ENCODE measurements at regions not wholly inside any gene's neighbourhood (a gene's known extent, or its start where the extent isn't known, plus 50 kb on each side); places are given as distances from the start of the nearest gene placed in this dataset.

DNA sequence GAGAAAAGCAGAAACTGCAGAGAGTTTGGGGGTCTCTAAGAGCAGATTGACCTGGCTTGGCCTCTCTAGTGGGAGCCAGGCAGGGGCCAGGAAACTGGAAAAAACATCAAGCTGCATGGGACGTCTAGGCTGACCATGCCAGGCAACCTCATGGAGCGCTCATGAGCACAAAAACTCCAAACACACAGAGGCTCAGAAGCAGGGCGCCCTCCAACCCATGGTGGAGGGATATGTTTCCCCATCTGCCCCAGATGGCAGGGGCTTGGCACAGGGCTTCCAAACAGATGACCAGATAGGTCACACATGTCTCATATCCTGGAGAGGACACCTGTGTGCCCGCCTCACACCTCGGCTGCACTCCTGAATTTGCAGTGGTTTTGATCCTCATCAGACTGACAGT, 879.0 kb downstream of the UQCRFS1 start:
- intact Hi-C loops (cut with micrococcal nuclease; ENCODE audit: unreplicated experiment) = no loop called here
- no peaks in the 10 kb centered on the region for H3K9me3 ChIP-seq (ENCODE audit: insufficient read depth, low read depth)

DNA sequence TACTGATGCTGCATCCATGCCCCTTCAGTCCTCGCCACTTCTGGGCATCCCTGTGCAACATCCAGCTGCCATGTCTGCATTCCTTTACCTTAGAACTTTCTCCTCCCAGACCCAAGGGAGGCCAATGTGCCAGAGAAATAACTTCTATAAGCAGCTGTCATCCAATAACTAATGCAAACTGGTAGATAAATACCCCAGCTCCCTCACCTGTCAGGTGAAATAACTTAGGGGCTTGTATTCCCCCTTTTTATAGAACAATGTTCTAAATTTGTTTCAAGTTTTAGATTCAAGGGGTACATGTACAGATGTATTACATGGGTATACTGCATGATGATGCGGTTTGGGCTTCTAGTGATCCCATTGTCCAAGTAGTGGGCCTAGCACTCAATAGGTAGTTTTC, 880.1 kb downstream of the UQCRFS1 start:
- TF ChIP-seq EZH2 (IDR thresholded peaks at IDR 0.05; ENCODE audit: low read depth) = no peak
- TF ChIP-seq CTCF (conservative IDR thresholded peaks at IDR 0.05) = no peak
- Histone ChIP-seq H3K4me3 (no peak overlapping the region), H3K36me3 (ENCODE audit: low read depth) (no peaks in the 10 kb centered on the region), H3K27ac (no peak overlapping the region), H3K9me3 (ENCODE audit: insufficient read depth, low read depth) (no peaks in the 10 kb centered on the region), H4K20me1 (ENCODE audit: insufficient read depth) (no peaks in the 10 kb centered on the region), H3K79me2 (ENCODE audit: low read depth) (no peaks in the 10 kb centered on the region), H3K4me2 (no peak overlapping the region), H3K9me2 (ENCODE audit: insufficient read depth) (no peaks in the 10 kb centered on the region), H3K4me1 (replicated peaks; ENCODE audit: insufficient read depth) (no peaks in the 10 kb centered on the region), H3F3A (ENCODE audit: insufficient read depth, low read depth) (no peaks in the 10 kb centered on the region), H2AFZ (no peak overlapping the region), H3K27me3 (ENCODE audit: insufficient read depth, low read depth) (no peaks in the 10 kb centered on the region)
- BruUV-seq (replicated peaks) = no TSS peak
- POLR2A ChIA-PET (ENCODE audit: unreplicated experiment) = no interaction called here
- intact Hi-C loops (cut with micrococcal nuclease; ENCODE audit: unreplicated experiment) = no loop called here
- CTCF ChIA-PET = no interaction called here
- no peak for DNase-seq

More for the DNA sequence above, 879.0 kb downstream of the UQCRFS1 start:
- no peak overlapping the region for H3K27ac ChIP-seq
- H3K4me3 ChIP-seq = no peak overlapping the region
- H3K4me1 ChIP-seq (replicated peaks; ENCODE audit: insufficient read depth) = no peaks in the 10 kb centered on the region
- CTCF ChIA-PET = no interaction called here
- no peaks in the 10 kb centered on the region for H3F3A ChIP-seq (ENCODE audit: insufficient read depth, low read depth)
- POLR2A ChIA-PET (ENCODE audit: unreplicated experiment) = no interaction called here
- H3K4me2 ChIP-seq = no peak overlapping the region
- no peak overlapping the region for H2AFZ ChIP-seq
- no peaks in the 10 kb centered on the region for H3K27me3 ChIP-seq (ENCODE audit: insufficient read depth, low read depth)
- no peaks in the 10 kb centered on the region for H4K20me1 ChIP-seq (ENCODE audit: insufficient read depth)
- H3K79me2 ChIP-seq (ENCODE audit: low read depth) = no peaks in the 10 kb centered on the region
- TF ChIP-seq CTCF (conservative IDR thresholded peaks at IDR 0.05) (no peak), EZH2 (IDR thresholded peaks at IDR 0.05; ENCODE audit: low read depth) (no peak)
- no peaks in the 10 kb centered on the region for H3K36me3 ChIP-seq (ENCODE audit: low read depth)
- DNase-seq = no peak
- no TSS peak for BruUV-seq (replicated peaks)
- H3K9me2 ChIP-seq (ENCODE audit: insufficient read depth) = no peaks in the 10 kb centered on the region

DNA sequence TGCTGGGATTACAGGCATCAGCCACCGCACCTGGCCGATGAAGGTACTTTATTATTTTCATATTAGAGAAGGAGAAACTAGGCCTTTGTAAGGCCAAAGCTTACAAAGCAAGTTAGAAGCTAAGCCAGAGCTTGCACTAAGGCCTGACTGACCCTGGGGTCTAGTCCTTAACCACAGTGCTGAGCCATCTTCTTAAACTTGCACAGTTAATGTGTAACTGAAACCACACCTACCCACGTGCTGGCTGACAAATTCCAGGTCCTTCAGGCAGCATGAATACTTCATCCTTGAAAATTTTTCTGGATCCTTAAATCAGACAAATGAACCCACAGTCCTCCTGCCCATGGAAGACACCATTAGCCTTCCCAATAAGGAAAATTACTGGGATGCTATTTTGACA, 880.6 kb downstream of the UQCRFS1 start:
- Histone ChIP-seq H3K4me3 (no peak overlapping the region), H3K36me3 (ENCODE audit: low read depth) (no peaks in the 10 kb centered on the region), H3F3A (ENCODE audit: insufficient read depth, low read depth) (no peaks in the 10 kb centered on the region), H3K4me1 (replicated peaks; ENCODE audit: insufficient read depth) (no peaks in the 10 kb centered on the region), H3K27me3 (ENCODE audit: insufficient read depth, low read depth) (no peaks in the 10 kb centered on the region), H3K9me3 (ENCODE audit: insufficient read depth, low read depth) (no peaks in the 10 kb centered on the region), H3K4me2 (no peak overlapping the region), H3K27ac (no peak overlapping the region), H2AFZ (no peak overlapping the region), H4K20me1 (ENCODE audit: insufficient read depth) (no peaks in the 10 kb centered on the region), H3K79me2 (ENCODE audit: low read depth) (no peaks in the 10 kb centered on the region), H3K9me2 (ENCODE audit: insufficient read depth) (no peaks in the 10 kb centered on the region)
- no peak for TF ChIP-seq CTCF (conservative IDR thresholded peaks at IDR 0.05)
- TF ChIP-seq EZH2 (IDR thresholded peaks at IDR 0.05; ENCODE audit: low read depth) = no peak
- no peak for DNase-seq
- BruUV-seq (replicated peaks) = no TSS peak
- POLR2A ChIA-PET (ENCODE audit: unreplicated experiment) = no interaction called here
- intact Hi-C loops (cut with micrococcal nuclease; ENCODE audit: unreplicated experiment) = no loop called here
- CTCF ChIA-PET = no interaction called here

All from PC-9 (cell line).